ENCODE measurements at regions not wholly inside any gene's neighbourhood (a gene's known extent, or its start where the extent isn't known, plus 50 kb on each side); places are given as distances from the start of the nearest gene placed in this dataset.

DNA sequence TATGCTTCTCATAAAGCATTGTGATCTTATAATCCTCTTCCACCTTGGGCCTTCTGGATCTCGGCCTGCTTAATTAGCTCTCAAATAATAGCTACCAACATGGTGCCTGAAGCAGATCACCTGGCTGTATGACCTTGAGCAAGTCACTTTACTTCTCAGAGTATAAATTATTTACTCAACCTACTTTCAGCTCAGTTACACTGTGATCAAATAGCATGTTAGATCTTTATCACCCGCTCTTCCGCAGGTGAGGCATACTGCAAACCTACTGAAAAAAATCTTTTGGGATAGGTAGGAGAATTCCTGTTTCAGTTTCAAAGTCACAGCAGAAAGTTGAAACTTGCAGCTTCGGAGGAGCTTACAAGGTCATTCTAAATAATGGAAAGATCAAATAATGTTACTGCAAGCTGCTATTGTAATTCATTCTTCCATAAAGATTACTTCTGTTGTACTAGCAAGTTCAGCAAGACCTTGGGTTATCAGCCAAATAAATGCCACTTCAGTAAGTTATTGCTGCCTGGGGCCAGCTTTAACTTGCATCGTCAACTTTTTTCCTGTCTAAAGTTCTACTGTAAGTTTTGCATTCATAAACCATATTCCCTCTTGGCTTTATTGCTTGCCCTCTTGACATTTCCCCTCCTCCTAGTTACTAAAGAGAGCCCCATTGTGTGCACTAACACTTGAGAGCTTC is 268.4 kb upstream of the ATP11B start:
- no peak for DNase-seq (ENCODE audit: low read depth)
- TF ChIP-seq CTCF (IDR thresholded peaks at IDR 0.05; ENCODE audit: insufficient read depth, low read length), result no peak
- H3K4me3 ChIP-seq (ENCODE audit: low read depth, low read length), result no peak overlapping the region

- H3K4me3 ChIP-seq (ENCODE audit: low read depth, low read length), result no peak overlapping the region
- TF ChIP-seq CTCF (IDR thresholded peaks at IDR 0.05; ENCODE audit: insufficient read depth, low read length), result no peak
- DNase-seq (ENCODE audit: low read depth), result no peak
Observed at GRCh38 chr3:182525766-182526374, 267.4 kb upstream of the ATP11B start.

- no peak for TF ChIP-seq CTCF (IDR thresholded peaks at IDR 0.05; ENCODE audit: insufficient read depth, low read length)
- no peak for DNase-seq (ENCODE audit: low read depth)
- no peak overlapping the region for H3K4me3 ChIP-seq (ENCODE audit: low read depth, low read length)
Observed at GRCh38 chr3:182527745-182528144, 265.6 kb upstream of the ATP11B start.

DNA sequence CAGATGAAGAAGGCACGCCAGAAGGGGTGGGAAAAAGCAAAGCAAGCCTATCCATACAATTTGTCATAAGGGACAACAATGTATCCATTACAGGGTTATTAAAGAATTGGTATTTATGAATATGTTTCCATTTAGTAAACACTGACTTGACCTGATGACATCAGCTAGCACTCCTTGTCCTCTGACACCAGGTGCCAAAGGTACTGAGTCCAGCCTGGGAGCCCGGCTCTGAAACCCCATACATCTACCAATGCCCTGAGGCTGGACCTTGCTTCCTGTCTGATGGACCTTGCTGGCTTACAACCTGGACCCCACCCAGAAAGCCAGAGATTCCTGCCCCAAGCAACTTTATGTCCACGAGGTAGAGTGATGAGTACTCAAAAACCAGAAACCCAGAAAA is 263.0 kb upstream of the ATP11B start:
- H3K4me3 ChIP-seq (ENCODE audit: low read depth, low read length), result no peak overlapping the region
- TF ChIP-seq CTCF (IDR thresholded peaks at IDR 0.05; ENCODE audit: insufficient read depth, low read length), result no peak
- DNase-seq (ENCODE audit: low read depth), result no peak

- DNase-seq (ENCODE audit: low read depth), result no peak
- TF ChIP-seq CTCF (IDR thresholded peaks at IDR 0.05; ENCODE audit: insufficient read depth, low read length), result no peak
- H3K4me3 ChIP-seq (ENCODE audit: low read depth, low read length), result no peak overlapping the region
Observed at GRCh38 chr3:182533394-182533793, 259.9 kb upstream of the ATP11B start.

DNA sequence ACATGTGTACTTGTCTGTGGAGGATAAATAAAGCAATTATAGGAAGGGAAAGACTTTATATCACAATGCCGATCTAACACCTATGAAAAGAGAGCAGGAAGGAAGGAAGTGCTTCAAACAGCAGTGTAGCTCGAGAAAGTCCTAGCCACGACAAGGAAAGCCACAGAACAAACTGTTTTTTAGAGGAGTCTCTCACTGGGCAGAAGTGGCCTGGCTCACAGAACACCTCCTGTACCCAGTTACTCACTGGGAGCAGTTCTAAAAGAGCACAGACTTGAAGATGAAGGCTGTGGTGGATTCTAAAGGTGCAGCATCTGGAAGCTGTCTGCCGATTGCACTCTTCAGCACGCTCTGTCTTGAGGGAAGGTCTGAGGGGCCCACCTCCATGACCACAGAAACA is 248.8 kb upstream of the ATP11B start:
- no peak for TF ChIP-seq CTCF (IDR thresholded peaks at IDR 0.05; ENCODE audit: insufficient read depth, low read length)
- DNase-seq (ENCODE audit: low read depth), result no peak
- no peak overlapping the region for H3K4me3 ChIP-seq (ENCODE audit: low read depth, low read length)

All from fibroblast of the aortic adventitia (primary cell).